Liver (tissue), 7 donors: ENCODE measurements at regions not wholly inside any gene's neighbourhood (a gene's known extent, or its start where the extent isn't known, plus 50 kb on each side); places are given as distances from the start of the nearest gene placed in this dataset.

Experiments
- DNase-seq: peaks from one replicate; pipeline ENCODE4 v3.0.0-alpha.2; 2017; ENCODE audit warnings: low spot score
- H3K27ac ChIP-seq, 2 donors: one replicate each; pipeline ENCODE4 v1.7.0; 2013; ENCODE audit warnings: inconsistent platforms in 2 of 2, low read length in 2 of 2, control low read depth in 1 of 2, low read depth in 1 of 2, mild to moderate bottlenecking in 1 of 2
- H3K27me3 ChIP-seq, 4 donors: one replicate each; pipeline versions ENCODE4 v1.6.1 to v1.7.0; 2013; ENCODE audit warnings: low read length in 3 of 4, inconsistent platforms in 1 of 4, mild to moderate bottlenecking in 1 of 4, moderate library complexity in 1 of 4; ENCODE audit not compliant: control insufficient read depth in 4 of 4, insufficient read depth in 4 of 4
- H3K36me3 ChIP-seq, 4 donors: one replicate each; pipeline versions ENCODE4 v1.6.1 to v1.7.0; 2013; ENCODE audit warnings: low read length in 3 of 4, mild to moderate bottlenecking in 3 of 4, low read depth in 1 of 4, moderate library complexity in 1 of 4; ENCODE audit not compliant: control insufficient read depth in 4 of 4, insufficient read depth in 3 of 4
- H3K4me1 ChIP-seq, 4 donors: one replicate each; pipeline versions ENCODE4 v1.6.1 to v1.7.0; 2013; ENCODE audit warnings: low read length in 3 of 4, mild to moderate bottlenecking in 3 of 4, moderate library complexity in 1 of 4; ENCODE audit not compliant: control insufficient read depth in 4 of 4, insufficient read depth in 4 of 4
- H3K4me3 ChIP-seq, 3 donors: one replicate each; pipeline versions ENCODE4 v1.6.1 to v1.7.0; 2013; ENCODE audit warnings: low read length in 3 of 3, control low read depth in 1 of 3, low read depth in 1 of 3, mild to moderate bottlenecking in 1 of 3
- H3K9ac ChIP-seq, 2 donors: one replicate each; pipeline ENCODE4 v1.7.0; 2013; ENCODE audit warnings: low read length in 2 of 2, mild to moderate bottlenecking in 2 of 2, moderate library complexity in 2 of 2, control low read depth in 1 of 2, low read depth in 1 of 2
- H3K9me3 ChIP-seq, 4 donors: one replicate each; pipeline versions ENCODE4 v1.6.1 to v1.7.0; 2013; ENCODE audit warnings: low read length in 3 of 4; ENCODE audit not compliant: control insufficient read depth in 4 of 4
- ATF3 ChIP-seq: IDR thresholded peaks from 2 replicates; pipeline ENCODE4 v1.6.1; 2016; ENCODE audit warnings: antibody characterized with exemption
- EGR1 ChIP-seq, 2 donors: IDR thresholded peaks; 2 replicates each; pipeline ENCODE4 v1.6.1; 2016 to 2018; ENCODE audit warnings: antibody characterized with exemption in 2 of 2, low read depth in 2 of 2
- FOXA1 ChIP-seq: IDR thresholded peaks from 2 replicates; pipeline ENCODE4 v1.6.1; 2016; ENCODE audit warnings: antibody characterized with exemption
- FOXA2 ChIP-seq: IDR thresholded peaks from 2 replicates; pipeline ENCODE4 v1.6.1; 2016; ENCODE audit warnings: antibody characterized with exemption
- HNF4A ChIP-seq, 2 donors: conservative IDR thresholded peaks; 2 replicates each; pipeline ENCODE4 v1.6.1; 2016; ENCODE audit warnings: antibody characterized with exemption in 2 of 2, mild to moderate bottlenecking in 2 of 2
- HNF4G ChIP-seq: IDR thresholded peaks from 2 replicates; pipeline ENCODE4 v1.6.1; 2016; ENCODE audit warnings: antibody characterized with exemption
- JUND ChIP-seq, 2 donors: IDR thresholded peaks; 2 replicates each; pipeline ENCODE4 v1.6.1; 2016; ENCODE audit warnings: antibody characterized with exemption in 2 of 2
- MAX ChIP-seq: IDR thresholded peaks from 2 replicates; pipeline ENCODE4 v1.6.1; 2016; ENCODE audit warnings: antibody characterized with exemption
- NR2F2 ChIP-seq: IDR thresholded peaks from 2 replicates; pipeline ENCODE4 v1.6.1; 2016; ENCODE audit warnings: antibody characterized with exemption
- RAD21 ChIP-seq, 2 donors: IDR thresholded peaks; 2 replicates each; pipeline ENCODE4 v1.6.1; 2016; ENCODE audit warnings: antibody characterized with exemption in 2 of 2, mild to moderate bottlenecking in 2 of 2
- REST ChIP-seq: IDR thresholded peaks from 2 replicates; pipeline ENCODE4 v1.6.1; 2016; ENCODE audit warnings: antibody characterized with exemption, mild to moderate bottlenecking
- RXRA ChIP-seq, 2 donors: IDR thresholded peaks; 2 replicates each; pipeline ENCODE4 v1.6.1; 2017 to 2018; ENCODE audit warnings: antibody characterized with exemption in 2 of 2, mild to moderate bottlenecking in 1 of 2
- TAF1 ChIP-seq: conservative IDR thresholded peaks from 2 replicates; pipeline ENCODE4 v1.6.1; 2016; ENCODE audit warnings: antibody characterized with exemption, mild to moderate bottlenecking
- YY1 ChIP-seq: IDR thresholded peaks from 2 replicates; pipeline ENCODE4 v1.6.1; 2016; ENCODE audit warnings: antibody characterized with exemption, mild to moderate bottlenecking
- WGBS: extraction: QIAGEN DNeasy Blood & Tissue Kit; methylation state at CpG from one replicate; pipeline ENCODE4 v1.1.7; 2013; 5-methylcytosine and 5-hydroxymethylcytosine counted together
- donor health status: healthy.
- donor health status: healthy.
- donor health status: healthy.
- donor health status: healthy.

- WGBS: 35% methylated on average over 2 of the region's 2 CpGs
- TF ChIP-seq FOXA2 (no peak), NR2F2 (no peak), MAX (no peak)
- no peaks in the 10 kb centered on the region for H3K36me3 ChIP-seq
- H3K4me3 ChIP-seq: no peak overlapping the region
- H3K27me3 ChIP-seq: no peaks in the 10 kb centered on the region
- H3K9me3 ChIP-seq: no peaks in the 10 kb centered on the region
- H3K4me1 ChIP-seq: no peaks in the 10 kb centered on the region
- no peak for DNase-seq
- no peak overlapping the region for H3K27ac ChIP-seq
- H3K9ac ChIP-seq: no peak overlapping the region
Observed at GRCh38 chr14:98543074-98543473, 728.9 kb downstream of the BCL11B start.

- no peak for TF ChIP-seq ATF3
- TF ChIP-seq HNF4A (conservative IDR thresholded peaks at IDR 0.05): no peak
- no peak for TF ChIP-seq FOXA1
- no peak for TF ChIP-seq RXRA (IDR thresholded peaks at IDR 0.05)
- no peak for TF ChIP-seq YY1
- no peak for TF ChIP-seq EGR1 (IDR thresholded peaks at IDR 0.05; ENCODE audit: low read depth in 2 of 2)
- TF ChIP-seq RAD21 (IDR thresholded peaks at IDR 0.05): no peak
- TF ChIP-seq JUND (IDR thresholded peaks at IDR 0.05): no peak
- H3K36me3 ChIP-seq: no peaks in the 10 kb centered on the region
- WGBS: 54% methylated on average over 4 of the region's 4 CpGs
Observed at GRCh38 chr14:98544174-98544573, 727.8 kb downstream of the BCL11B start.

GRCh38 chr14:98545181-98545580, 726.8 kb downstream of the BCL11B start:
- TF ChIP-seq TAF1: no peak
- TF ChIP-seq FOXA1: no peak
- no peak for TF ChIP-seq REST
- TF ChIP-seq JUND (IDR thresholded peaks at IDR 0.05): no peak
- no peak for TF ChIP-seq RAD21 (IDR thresholded peaks at IDR 0.05)
- TF ChIP-seq YY1: no peak
- no peak for TF ChIP-seq HNF4G
- TF ChIP-seq FOXA2: no peak
- TF ChIP-seq NR2F2: no peak
- TF ChIP-seq HNF4A (conservative IDR thresholded peaks at IDR 0.05): no peak
- TF ChIP-seq EGR1 (IDR thresholded peaks at IDR 0.05; ENCODE audit: low read depth in 2 of 2): no peak
- no peaks in the 10 kb centered on the region for H3K27me3 ChIP-seq
- no peak for DNase-seq
- no peak overlapping the region for H3K4me3 ChIP-seq
- no peaks in the 10 kb centered on the region for H3K36me3 ChIP-seq
- no peak overlapping the region for H3K27ac ChIP-seq
- H3K4me1 ChIP-seq: no peaks in the 10 kb centered on the region
- H3K9me3 ChIP-seq: no peaks in the 10 kb centered on the region
- H3K9ac ChIP-seq: no peak overlapping the region

More at GRCh38 chr14:98544174-98544573, 727.8 kb downstream of the BCL11B start:
- Histone ChIP-seq H3K27me3 (no peaks in the 10 kb centered on the region), H3K27ac (no peak overlapping the region), H3K9ac (no peak overlapping the region), H3K4me1 (no peaks in the 10 kb centered on the region), H3K9me3 (no peaks in the 10 kb centered on the region), H3K4me3 (no peak overlapping the region)
- no peak for DNase-seq
